ENCODE measurements at regions not wholly inside any gene's neighbourhood (a gene's known extent, or its start where the extent isn't known, plus 50 kb on each side); places are given as distances from the start of the nearest gene placed in this dataset.

DNA sequence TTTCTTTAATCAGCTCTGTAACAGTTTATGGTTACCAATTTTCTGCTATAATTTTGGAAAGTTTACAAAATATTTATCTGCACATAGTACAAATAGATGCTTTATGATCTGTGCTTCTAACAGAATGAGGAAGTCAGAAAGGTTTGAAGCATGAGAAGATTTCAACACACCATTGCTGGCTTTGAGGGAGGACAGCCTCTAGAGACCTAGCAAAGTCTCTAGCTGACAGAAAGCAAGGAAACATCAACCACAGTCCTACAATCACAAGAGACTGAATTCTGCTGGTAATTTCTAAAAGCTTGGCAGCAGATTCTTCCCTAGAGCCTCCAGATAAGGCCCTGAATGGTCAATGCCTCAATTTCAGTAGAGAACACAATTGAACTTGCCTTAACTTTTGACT is 750.8 kb upstream of the SLC35B3 start:
- Histone ChIP-seq H3K27me3 (ENCODE audit: control insufficient read depth, insufficient read depth, low read length) (no peaks in the 10 kb centered on the region), H3K36me3 (replicated peaks; ENCODE audit: control insufficient read depth, insufficient read depth, low read length) (no peaks in the 10 kb centered on the region), H3K4me3 (ENCODE audit: insufficient read depth, low read depth, low read length) (no peak overlapping the region)
- no peak for DNase-seq

DNA sequence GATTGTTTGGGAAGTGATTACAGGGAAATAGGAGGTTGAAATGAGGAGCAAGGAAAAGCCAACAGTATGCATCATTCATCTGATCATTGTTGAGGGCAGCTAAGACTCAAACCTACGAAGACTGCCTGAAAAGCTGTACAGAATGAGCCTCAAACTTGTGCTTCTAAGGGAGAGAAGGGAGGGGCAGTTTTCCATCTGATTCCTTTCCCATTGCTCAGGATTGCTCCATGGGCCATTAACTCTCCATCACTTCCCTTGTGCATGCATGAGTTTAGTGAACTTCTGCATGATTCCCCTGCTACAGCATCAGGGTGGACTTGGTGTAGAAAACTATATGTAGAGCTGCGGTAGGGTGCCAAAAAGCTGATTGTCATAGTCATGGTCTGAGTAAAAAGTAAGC is 742.7 kb upstream of the SLC35B3 start:
- H3K27me3 ChIP-seq (ENCODE audit: control insufficient read depth, insufficient read depth, low read length): no peaks in the 10 kb centered on the region
- H3K4me3 ChIP-seq (ENCODE audit: insufficient read depth, low read depth, low read length): no peak overlapping the region
- DNase-seq: no peak
- H3K36me3 ChIP-seq (replicated peaks; ENCODE audit: control insufficient read depth, insufficient read depth, low read length): no peaks in the 10 kb centered on the region

- no peak for DNase-seq
Measured at GRCh38 chr6:9173229-9173628, 737.9 kb upstream of the SLC35B3 start.

DNA sequence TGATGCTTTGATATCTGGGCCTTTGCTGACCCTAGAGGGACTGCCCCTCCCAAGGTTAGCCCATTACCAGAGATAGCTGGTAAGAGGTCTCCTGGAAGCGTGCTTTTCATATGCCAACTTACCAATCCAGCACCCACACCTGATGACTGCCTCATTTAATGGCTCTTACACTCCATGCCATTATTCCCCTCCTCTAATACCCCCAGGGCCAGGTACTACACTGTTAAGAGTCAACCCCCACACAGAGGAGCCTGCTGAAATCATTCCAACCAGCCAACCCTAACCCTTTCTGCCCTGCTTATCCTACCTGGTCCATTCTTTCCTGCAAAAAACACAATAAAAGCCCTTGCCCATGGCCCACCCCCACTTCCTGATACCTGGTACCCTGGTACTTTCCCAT is 736.8 kb upstream of the SLC35B3 start:
- Histone ChIP-seq H3K4me3 (ENCODE audit: insufficient read depth, low read depth, low read length) (no peak overlapping the region), H3K27me3 (ENCODE audit: control insufficient read depth, insufficient read depth, low read length) (no peaks in the 10 kb centered on the region), H3K36me3 (replicated peaks; ENCODE audit: control insufficient read depth, insufficient read depth, low read length) (no peaks in the 10 kb centered on the region)
- DNase-seq: no peak

More at GRCh38 chr6:9173229-9173628, 737.9 kb upstream of the SLC35B3 start:
- H3K4me3 ChIP-seq (ENCODE audit: insufficient read depth, low read depth, low read length): no peak overlapping the region
- H3K27me3 ChIP-seq (ENCODE audit: control insufficient read depth, insufficient read depth, low read length): no peaks in the 10 kb centered on the region
- no peaks in the 10 kb centered on the region for H3K36me3 ChIP-seq (replicated peaks; ENCODE audit: control insufficient read depth, insufficient read depth, low read length)

GRCh38 chr6:9168669-9169068 is 733.3 kb upstream of the SLC35B3 start:
- no peak for DNase-seq
- Histone ChIP-seq H3K27me3 (ENCODE audit: control insufficient read depth, insufficient read depth, low read length) (no peaks in the 10 kb centered on the region), H3K4me3 (ENCODE audit: insufficient read depth, low read depth, low read length) (no peak overlapping the region), H3K36me3 (replicated peaks; ENCODE audit: control insufficient read depth, insufficient read depth, low read length) (no peaks in the 10 kb centered on the region)

DNA sequence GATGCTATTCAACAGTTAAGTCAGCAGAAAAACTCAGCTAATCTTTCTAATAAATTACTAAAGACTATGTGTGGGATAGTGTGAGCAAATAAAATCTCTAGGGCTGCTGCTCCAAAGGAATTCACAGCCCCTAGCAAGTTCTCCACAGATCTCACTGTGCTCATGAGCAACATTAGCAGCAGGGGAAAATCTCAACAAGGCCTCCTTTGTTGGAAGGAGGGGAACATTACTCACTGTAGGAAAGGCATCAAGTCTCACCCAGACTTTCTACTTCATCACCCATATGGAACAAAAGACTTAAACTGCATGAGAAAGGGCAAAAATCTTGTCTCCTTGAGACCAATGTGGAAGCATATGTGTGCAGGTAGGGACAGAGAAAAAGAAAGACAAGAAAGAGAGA is 726.4 kb upstream of the SLC35B3 start:
- Histone ChIP-seq H3K27me3 (ENCODE audit: control insufficient read depth, insufficient read depth, low read length) (no peaks in the 10 kb centered on the region), H3K36me3 (replicated peaks; ENCODE audit: control insufficient read depth, insufficient read depth, low read length) (no peaks in the 10 kb centered on the region), H3K4me3 (ENCODE audit: insufficient read depth, low read depth, low read length) (no peak overlapping the region)
- DNase-seq: no peak

GRCh38 chr6:9159051-9159450 is 723.7 kb upstream of the SLC35B3 start:
- DNase-seq: no peak
- no peak overlapping the region for H3K4me3 ChIP-seq (ENCODE audit: insufficient read depth, low read depth, low read length)
- H3K27me3 ChIP-seq (ENCODE audit: control insufficient read depth, insufficient read depth, low read length): no peaks in the 10 kb centered on the region
- no peaks in the 10 kb centered on the region for H3K36me3 ChIP-seq (replicated peaks; ENCODE audit: control insufficient read depth, insufficient read depth, low read length)

GRCh38 chr6:9155836-9156235 is 720.5 kb upstream of the SLC35B3 start:
- no peaks in the 10 kb centered on the region for H3K36me3 ChIP-seq (replicated peaks; ENCODE audit: control insufficient read depth, insufficient read depth, low read length)
- H3K4me3 ChIP-seq (ENCODE audit: insufficient read depth, low read depth, low read length): no peak overlapping the region
- no peak for DNase-seq
- no peaks in the 10 kb centered on the region for H3K27me3 ChIP-seq (ENCODE audit: control insufficient read depth, insufficient read depth, low read length)

DNA sequence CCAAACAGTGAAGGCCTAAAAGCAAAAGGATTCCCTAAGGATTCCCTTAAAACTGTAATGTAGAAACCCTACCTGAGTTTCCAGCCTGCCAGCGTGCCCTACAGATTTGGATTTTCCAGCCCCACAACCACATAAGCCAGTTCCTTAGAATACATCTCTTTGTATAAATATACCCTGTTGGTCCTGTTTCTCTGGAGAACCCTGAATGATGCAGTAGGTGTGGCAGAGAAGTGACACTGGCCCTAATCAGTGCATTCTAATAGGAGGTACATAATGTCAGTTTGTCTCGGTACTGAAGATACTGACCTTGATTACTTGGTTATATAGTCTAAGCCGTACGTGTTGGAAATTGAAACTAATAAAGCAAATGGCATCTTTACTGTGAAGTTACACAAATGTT is 707.8 kb upstream of the SLC35B3 start:
- Histone ChIP-seq H3K36me3 (replicated peaks; ENCODE audit: control insufficient read depth, insufficient read depth, low read length) (no peaks in the 10 kb centered on the region), H3K27me3 (ENCODE audit: control insufficient read depth, insufficient read depth, low read length) (no peaks in the 10 kb centered on the region), H3K4me3 (ENCODE audit: insufficient read depth, low read depth, low read length) (no peak overlapping the region)
- no peak for DNase-seq

DNA sequence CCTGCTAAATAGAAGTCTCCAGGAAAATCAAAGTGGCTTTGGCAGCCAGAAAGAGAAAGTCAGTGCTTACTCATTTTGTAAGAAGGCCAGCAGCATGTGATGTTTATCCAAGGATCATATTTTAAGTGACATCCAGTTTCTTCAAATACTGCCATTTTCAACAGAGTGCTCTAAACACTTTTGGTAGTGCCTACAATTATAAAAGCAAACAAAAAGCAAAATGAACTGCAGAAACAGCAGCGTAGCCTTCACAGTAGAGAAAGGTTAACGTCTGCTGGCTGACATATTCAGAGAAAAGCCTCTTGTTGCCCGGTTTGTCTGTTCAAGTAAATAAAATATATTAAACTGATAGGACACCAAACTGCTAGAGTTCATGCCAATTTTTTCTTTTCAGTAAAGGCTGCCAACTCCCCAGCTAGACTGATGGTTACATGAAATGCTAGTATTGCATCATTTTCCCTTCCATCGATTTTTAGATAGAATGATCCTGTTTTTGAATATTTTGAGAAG is 705.7 kb upstream of the SLC35B3 start:
- Histone ChIP-seq H3K36me3 (replicated peaks; ENCODE audit: control insufficient read depth, insufficient read depth, low read length) (no peaks in the 10 kb centered on the region), H3K27me3 (ENCODE audit: control insufficient read depth, insufficient read depth, low read length) (no peaks in the 10 kb centered on the region), H3K4me3 (ENCODE audit: insufficient read depth, low read depth, low read length) (no peak overlapping the region)
- DNase-seq: no peak

DNA sequence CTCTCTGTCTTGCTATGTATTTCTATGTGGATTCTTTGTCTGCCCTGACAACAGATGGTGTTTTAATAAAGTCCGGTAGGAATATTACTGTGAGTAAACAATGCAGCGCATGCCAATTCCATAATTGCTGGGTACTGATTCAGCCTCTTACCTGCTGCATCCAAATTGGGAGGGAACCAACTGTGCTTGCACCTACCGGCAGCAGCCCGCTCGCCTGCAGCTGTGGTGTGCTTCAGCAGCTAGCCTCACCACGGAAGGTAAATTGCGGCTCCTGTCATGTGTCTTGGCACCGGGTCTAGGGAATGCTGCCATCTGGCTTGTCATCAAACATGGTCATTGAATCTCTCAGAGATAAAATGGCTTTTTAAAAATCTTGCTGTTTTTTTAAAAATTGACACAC is 704.8 kb upstream of the SLC35B3 start:
- Histone ChIP-seq H3K4me3 (ENCODE audit: insufficient read depth, low read depth, low read length) (no peak overlapping the region), H3K27me3 (ENCODE audit: control insufficient read depth, insufficient read depth, low read length) (no peaks in the 10 kb centered on the region), H3K36me3 (replicated peaks; ENCODE audit: control insufficient read depth, insufficient read depth, low read length) (no peaks in the 10 kb centered on the region)
- DNase-seq: no peak

GRCh38 chr6:9139746-9140145 is 704.4 kb upstream of the SLC35B3 start:
- Histone ChIP-seq H3K27me3 (ENCODE audit: control insufficient read depth, insufficient read depth, low read length) (no peaks in the 10 kb centered on the region), H3K4me3 (ENCODE audit: insufficient read depth, low read depth, low read length) (no peak overlapping the region), H3K36me3 (replicated peaks; ENCODE audit: control insufficient read depth, insufficient read depth, low read length) (no peaks in the 10 kb centered on the region)
- DNase-seq: no peak

- Histone ChIP-seq H3K36me3 (replicated peaks; ENCODE audit: control insufficient read depth, insufficient read depth, low read length) (no peaks in the 10 kb centered on the region), H3K4me3 (ENCODE audit: insufficient read depth, low read depth, low read length) (no peak overlapping the region), H3K27me3 (ENCODE audit: control insufficient read depth, insufficient read depth, low read length) (no peaks in the 10 kb centered on the region)
- no peak for DNase-seq
Measured at GRCh38 chr6:9138936-9139335, 703.6 kb upstream of the SLC35B3 start.

- H3K36me3 ChIP-seq (replicated peaks; ENCODE audit: control insufficient read depth, insufficient read depth, low read length): no peaks in the 10 kb centered on the region
- no peaks in the 10 kb centered on the region for H3K27me3 ChIP-seq (ENCODE audit: control insufficient read depth, insufficient read depth, low read length)
- DNase-seq: no peak
- no peak overlapping the region for H3K4me3 ChIP-seq (ENCODE audit: insufficient read depth, low read depth, low read length)
Measured at GRCh38 chr6:9136141-9136822, 700.9 kb upstream of the SLC35B3 start.

GRCh38 chr6:9131616-9132015 is 696.3 kb upstream of the SLC35B3 start:
- Histone ChIP-seq H3K36me3 (replicated peaks; ENCODE audit: control insufficient read depth, insufficient read depth, low read length) (no peaks in the 10 kb centered on the region), H3K27me3 (ENCODE audit: control insufficient read depth, insufficient read depth, low read length) (no peaks in the 10 kb centered on the region), H3K4me3 (ENCODE audit: insufficient read depth, low read depth, low read length) (no peak overlapping the region)
- no peak for DNase-seq

GRCh38 chr6:9131201-9131600 is 695.9 kb upstream of the SLC35B3 start:
- no peaks in the 10 kb centered on the region for H3K27me3 ChIP-seq (ENCODE audit: control insufficient read depth, insufficient read depth, low read length)
- H3K36me3 ChIP-seq (replicated peaks; ENCODE audit: control insufficient read depth, insufficient read depth, low read length): no peaks in the 10 kb centered on the region
- no peak overlapping the region for H3K4me3 ChIP-seq (ENCODE audit: insufficient read depth, low read depth, low read length)
- DNase-seq: no peak

All from H7 (cell line).